ENCODE measurements at regions not wholly inside any gene's neighbourhood (a gene's known extent, or its start where the extent isn't known, plus 50 kb on each side); places are given as distances from the start of the nearest gene placed in this dataset.

DNA sequence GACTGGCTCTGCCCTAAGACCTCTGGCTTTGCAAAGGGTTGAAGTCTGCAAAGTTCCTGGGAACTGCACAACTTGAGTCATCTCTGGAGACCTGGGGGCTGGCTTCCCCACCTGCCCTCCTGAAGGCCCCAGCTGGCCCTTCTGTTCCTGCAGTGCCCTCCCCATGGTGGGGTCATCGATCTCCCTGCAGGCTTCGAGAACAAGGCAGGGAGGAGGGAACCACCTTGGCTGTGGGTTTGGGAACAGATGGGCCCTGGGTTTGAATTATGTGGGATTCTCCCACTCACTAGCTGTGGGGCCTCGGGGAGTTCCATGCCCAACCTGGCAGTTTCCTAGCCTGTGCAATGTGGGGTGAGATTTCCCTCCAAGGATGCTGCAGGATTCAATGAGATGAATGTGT lies 310.2 kb downstream of the PTPRU start:
- H3K4me3 ChIP-seq (ENCODE audit: low read depth, low read length): no peak overlapping the region
- DNase-seq (ENCODE audit: low read depth): no peak
- H3K36me3 ChIP-seq (ENCODE audit: control insufficient read depth, insufficient read depth, low read length): no peaks in the 10 kb centered on the region
- TF ChIP-seq, protein P1, sequence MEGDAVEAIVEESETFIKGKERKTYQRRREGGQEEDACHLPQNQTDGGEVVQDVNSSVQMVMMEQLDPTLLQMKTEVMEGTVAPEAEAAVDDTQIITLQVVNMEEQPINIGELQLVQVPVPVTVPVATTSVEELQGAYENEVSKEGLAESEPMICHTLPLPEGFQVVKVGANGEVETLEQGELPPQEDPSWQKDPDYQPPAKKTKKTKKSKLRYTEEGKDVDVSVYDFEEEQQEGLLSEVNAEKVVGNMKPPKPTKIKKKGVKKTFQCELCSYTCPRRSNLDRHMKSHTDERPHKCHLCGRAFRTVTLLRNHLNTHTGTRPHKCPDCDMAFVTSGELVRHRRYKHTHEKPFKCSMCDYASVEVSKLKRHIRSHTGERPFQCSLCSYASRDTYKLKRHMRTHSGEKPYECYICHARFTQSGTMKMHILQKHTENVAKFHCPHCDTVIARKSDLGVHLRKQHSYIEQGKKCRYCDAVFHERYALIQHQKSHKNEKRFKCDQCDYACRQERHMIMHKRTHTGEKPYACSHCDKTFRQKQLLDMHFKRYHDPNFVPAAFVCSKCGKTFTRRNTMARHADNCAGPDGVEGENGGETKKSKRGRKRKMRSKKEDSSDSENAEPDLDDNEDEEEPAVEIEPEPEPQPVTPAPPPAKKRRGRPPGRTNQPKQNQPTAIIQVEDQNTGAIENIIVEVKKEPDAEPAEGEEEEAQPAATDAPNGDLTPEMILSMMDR (IDR thresholded peaks at IDR 0.05; ENCODE audit: insufficient read depth, low read length, poor library complexity, severe bottlenecking): no peak
- H3K27me3 ChIP-seq (ENCODE audit: control insufficient read depth, insufficient read depth, low read length): no peaks in the 10 kb centered on the region

DNA sequence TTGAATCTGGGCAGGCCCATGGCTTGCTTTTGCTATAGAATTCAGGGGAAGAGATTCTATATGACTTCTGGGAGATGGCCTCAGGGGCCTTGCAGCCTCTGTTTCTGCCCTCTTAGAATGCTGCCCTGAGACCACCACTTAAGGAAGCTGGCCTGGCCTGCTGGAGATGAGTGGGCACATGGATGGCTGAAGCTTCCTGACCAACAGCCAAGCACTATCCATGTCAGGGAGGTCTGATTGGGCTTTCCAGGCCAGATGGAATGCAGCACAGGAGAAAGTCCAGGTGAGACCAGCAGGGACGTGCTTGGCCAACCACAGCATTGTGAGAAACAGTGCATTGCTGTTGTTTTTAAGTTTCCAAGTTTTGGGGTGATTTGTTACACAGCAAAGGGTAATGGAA lies 308.1 kb downstream of the PTPRU start:
- no peak overlapping the region for H3K4me3 ChIP-seq (ENCODE audit: low read depth, low read length)
- no peaks in the 10 kb centered on the region for H3K36me3 ChIP-seq (ENCODE audit: control insufficient read depth, insufficient read depth, low read length)
- no peak for DNase-seq (ENCODE audit: low read depth)
- TF ChIP-seq, protein P1 (IDR thresholded peaks at IDR 0.05; ENCODE audit: insufficient read depth, low read length, poor library complexity, severe bottlenecking): no peak
- H3K27me3 ChIP-seq (ENCODE audit: control insufficient read depth, insufficient read depth, low read length): no peaks in the 10 kb centered on the region

DNA sequence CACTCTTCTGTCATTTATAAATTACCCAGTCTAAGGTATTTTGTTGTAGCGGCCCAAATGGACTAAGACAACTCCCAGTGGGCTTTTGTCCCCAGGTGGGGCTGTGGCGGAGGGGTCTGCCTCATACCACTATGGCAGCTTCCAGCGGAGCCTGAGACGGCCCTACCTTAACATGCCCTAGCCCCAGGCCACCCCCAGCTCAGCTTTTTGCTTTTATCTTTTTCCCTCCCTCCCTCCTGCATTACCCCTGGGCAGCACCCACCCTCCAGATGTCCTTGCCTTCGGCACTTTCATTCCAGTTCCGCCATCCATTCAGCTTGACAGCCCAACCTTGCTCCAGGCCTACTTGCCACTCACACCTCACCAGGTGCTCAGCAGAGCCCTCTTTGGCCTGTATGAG lies 307.3 kb downstream of the PTPRU start:
- DNase-seq (ENCODE audit: low read depth): no peak
- Histone ChIP-seq H3K4me3 (ENCODE audit: low read depth, low read length) (no peak overlapping the region), H3K27me3 (ENCODE audit: control insufficient read depth, insufficient read depth, low read length) (no peaks in the 10 kb centered on the region), H3K36me3 (ENCODE audit: control insufficient read depth, insufficient read depth, low read length) (no peaks in the 10 kb centered on the region)
- TF ChIP-seq, protein P1 (IDR thresholded peaks at IDR 0.05; ENCODE audit: insufficient read depth, low read length, poor library complexity, severe bottlenecking): no peak

DNA sequence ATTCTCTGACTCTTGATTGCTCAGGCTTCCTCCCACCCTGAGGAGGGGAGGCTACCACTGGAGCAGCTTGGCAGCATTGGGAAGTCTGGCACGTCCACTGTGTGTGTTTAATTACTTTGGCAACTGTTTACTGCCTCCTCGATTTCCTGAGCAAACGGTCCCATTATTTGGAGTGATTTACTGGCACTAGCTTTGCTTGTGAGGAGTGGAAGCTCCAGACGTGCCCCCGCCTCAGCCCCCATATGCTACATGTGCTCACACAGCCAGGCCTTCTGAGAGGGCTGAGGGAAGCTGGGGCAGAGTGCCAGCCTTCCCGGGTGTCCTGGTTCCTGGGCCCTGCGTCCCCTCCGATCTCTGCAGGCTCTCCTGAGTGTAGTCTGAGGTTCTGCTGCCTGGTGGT lies 306.2 kb downstream of the PTPRU start:
- H3K27me3 ChIP-seq (ENCODE audit: control insufficient read depth, insufficient read depth, low read length): no peaks in the 10 kb centered on the region
- no peak for DNase-seq (ENCODE audit: low read depth)

DNA sequence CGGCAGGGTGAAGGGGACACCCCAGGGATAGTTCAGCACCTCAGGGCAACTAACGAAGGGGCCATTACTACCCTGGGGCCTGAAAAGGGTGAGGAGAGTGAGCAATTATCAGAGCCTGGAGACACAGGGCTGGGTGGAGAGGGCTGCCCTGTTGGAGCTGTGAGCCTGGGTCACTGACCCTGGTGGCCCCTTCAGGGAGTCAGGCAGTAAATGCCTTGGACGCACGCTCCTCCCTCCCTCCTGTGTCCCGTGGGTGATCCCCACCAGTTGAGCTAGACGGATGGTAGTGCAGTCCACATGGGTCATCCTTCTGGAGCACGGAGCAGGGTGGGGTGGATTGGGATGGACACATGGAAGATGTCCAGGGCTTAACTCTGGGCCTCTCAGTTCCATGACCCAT lies 305.3 kb downstream of the PTPRU start:
- H3K27me3 ChIP-seq (ENCODE audit: control insufficient read depth, insufficient read depth, low read length): no peaks in the 10 kb centered on the region
- DNase-seq (ENCODE audit: low read depth): no peak
- no peaks in the 10 kb centered on the region for H3K36me3 ChIP-seq (ENCODE audit: control insufficient read depth, insufficient read depth, low read length)
- TF ChIP-seq, protein P1 (IDR thresholded peaks at IDR 0.05; ENCODE audit: insufficient read depth, low read length, poor library complexity, severe bottlenecking): no peak
- no peak overlapping the region for H3K4me3 ChIP-seq (ENCODE audit: low read depth, low read length)

More for the DNA sequence above, 306.2 kb downstream of the PTPRU start:
- no peak overlapping the region for H3K4me3 ChIP-seq (ENCODE audit: low read depth, low read length)
- H3K36me3 ChIP-seq (ENCODE audit: control insufficient read depth, insufficient read depth, low read length): no peaks in the 10 kb centered on the region
- TF ChIP-seq, protein P1 (IDR thresholded peaks at IDR 0.05; ENCODE audit: insufficient read depth, low read length, poor library complexity, severe bottlenecking): no peak

DNA sequence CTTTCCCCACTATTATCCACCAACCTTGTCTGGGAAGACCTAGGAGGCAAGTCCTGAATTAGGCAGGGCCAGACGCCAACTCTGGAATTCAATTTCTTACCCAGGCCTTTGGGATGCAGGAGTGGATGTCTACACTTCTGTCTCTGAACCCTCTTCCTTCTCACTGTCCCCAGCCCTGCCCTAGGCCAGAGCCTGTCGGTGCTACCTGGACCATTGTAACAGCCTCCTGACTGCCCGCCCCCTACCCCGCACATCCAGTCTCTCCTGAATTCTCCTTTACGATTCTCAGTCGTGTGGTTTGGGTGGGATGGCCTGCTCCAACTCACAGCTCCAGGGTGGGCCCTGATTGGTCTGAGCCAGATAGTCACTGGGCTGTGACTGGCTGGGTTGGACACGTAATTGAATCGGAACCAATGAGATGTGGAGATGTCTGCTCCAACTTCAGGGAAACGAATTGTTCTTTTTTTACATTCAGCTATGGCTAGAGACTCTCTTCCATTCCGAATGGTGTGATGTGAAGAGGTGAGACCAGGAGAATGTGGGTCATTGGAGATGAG lies 304.6 kb downstream of the PTPRU start:
- no peaks in the 10 kb centered on the region for H3K27me3 ChIP-seq (ENCODE audit: control insufficient read depth, insufficient read depth, low read length)
- no peaks in the 10 kb centered on the region for H3K36me3 ChIP-seq (ENCODE audit: control insufficient read depth, insufficient read depth, low read length)
- DNase-seq (ENCODE audit: low read depth): no peak
- TF ChIP-seq, protein P1 (IDR thresholded peaks at IDR 0.05; ENCODE audit: insufficient read depth, low read length, poor library complexity, severe bottlenecking): no peak
- no peak overlapping the region for H3K4me3 ChIP-seq (ENCODE audit: low read depth, low read length)

Measured in kidney epithelial cell (primary cell).